HUDEP-2 (cell line): ENCODE measurements at regions not wholly inside any gene's neighbourhood (a gene's known extent, or its start where the extent isn't known, plus 50 kb on each side); places are given as distances from the start of the nearest gene placed in this dataset.

ENCODE experiments used
- DNase-seq, 76 experiments: peaks; one replicate each; lab custom pipeline; 2025; ENCODE audit not compliant: unreplicated experiment in 76 of 76; lab: John Stamatoyannopoulos, UW

DNA sequence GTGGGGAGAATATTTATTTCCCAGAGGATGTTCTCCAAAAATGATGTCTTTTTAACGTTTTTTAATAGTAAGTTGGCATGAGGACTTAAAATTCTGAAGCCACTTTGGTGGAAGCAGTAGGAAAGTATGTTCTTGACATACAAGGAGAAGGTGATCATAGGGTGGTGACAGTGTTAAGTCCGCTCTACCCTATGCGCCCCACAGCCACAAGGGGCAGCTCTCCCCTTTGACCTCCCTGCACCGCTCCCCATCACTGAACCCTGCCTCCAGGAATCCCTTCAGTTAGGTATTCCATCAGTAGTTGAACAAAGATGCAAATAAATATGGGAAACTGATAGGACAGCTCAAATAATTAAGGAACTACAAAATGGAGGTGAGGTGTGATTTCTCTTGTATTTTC, 111.4 kb downstream of the PLEKHG1 start:
- DNase-seq = no peak

- no peak for DNase-seq
Observed at GRCh38 chr6:150711584-150712504, 112.2 kb downstream of the PLEKHG1 start.

DNA sequence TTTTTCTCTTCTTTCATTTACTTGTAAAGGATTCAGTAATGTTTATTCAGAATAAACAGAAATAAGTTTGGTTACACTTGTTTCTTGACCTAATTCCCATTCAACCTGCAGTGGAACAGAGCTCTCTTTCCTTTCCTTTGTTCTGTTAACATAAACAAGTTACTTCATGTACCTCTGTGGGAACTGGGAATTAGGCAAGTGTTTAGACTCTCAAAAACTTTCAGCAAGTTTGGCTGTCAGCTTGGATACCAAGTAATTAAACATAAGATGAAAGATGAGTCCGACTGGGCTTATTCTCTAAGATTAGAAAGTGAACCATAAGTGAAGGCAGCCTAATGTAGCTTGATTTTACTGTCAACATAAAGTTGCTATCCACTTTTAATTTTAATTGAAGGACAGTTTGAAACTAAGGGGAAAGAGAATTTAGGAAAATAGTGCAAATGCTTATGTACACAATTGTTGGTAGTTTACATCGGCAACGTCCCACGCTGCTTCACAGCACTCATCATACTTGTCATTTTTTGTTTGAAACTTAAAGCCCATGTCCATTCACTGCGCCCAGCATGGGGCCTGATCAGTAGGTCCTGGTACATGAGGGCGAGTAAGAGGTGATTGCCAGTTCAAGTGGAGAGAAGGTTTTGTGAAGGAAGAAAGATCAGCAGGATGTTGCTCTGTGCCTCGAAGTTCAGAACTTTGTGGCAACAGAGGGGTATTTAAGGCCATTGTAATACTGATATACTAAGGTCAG, 113.0 kb downstream of the PLEKHG1 start:
- DNase-seq = no peak

- DNase-seq = no peak
Observed at GRCh38 chr6:150713487-150713886, 113.8 kb downstream of the PLEKHG1 start.

GRCh38 chr6:150713931-150714330, 114.2 kb downstream of the PLEKHG1 start:
- no peak for DNase-seq

GRCh38 chr6:150715133-150715532, 115.4 kb downstream of the PLEKHG1 start:
- no peak for DNase-seq

- no peak for DNase-seq
Observed at GRCh38 chr6:150717419-150717818, 117.7 kb downstream of the PLEKHG1 start.

- DNase-seq = no peak
Observed at GRCh38 chr6:150719099-150719766, 119.5 kb downstream of the PLEKHG1 start.

GRCh38 chr6:150719831-150720230, 120.1 kb downstream of the PLEKHG1 start:
- DNase-seq = no peak

GRCh38 chr6:150720774-150721233, 121.1 kb downstream of the PLEKHG1 start:
- no peak for DNase-seq

DNA sequence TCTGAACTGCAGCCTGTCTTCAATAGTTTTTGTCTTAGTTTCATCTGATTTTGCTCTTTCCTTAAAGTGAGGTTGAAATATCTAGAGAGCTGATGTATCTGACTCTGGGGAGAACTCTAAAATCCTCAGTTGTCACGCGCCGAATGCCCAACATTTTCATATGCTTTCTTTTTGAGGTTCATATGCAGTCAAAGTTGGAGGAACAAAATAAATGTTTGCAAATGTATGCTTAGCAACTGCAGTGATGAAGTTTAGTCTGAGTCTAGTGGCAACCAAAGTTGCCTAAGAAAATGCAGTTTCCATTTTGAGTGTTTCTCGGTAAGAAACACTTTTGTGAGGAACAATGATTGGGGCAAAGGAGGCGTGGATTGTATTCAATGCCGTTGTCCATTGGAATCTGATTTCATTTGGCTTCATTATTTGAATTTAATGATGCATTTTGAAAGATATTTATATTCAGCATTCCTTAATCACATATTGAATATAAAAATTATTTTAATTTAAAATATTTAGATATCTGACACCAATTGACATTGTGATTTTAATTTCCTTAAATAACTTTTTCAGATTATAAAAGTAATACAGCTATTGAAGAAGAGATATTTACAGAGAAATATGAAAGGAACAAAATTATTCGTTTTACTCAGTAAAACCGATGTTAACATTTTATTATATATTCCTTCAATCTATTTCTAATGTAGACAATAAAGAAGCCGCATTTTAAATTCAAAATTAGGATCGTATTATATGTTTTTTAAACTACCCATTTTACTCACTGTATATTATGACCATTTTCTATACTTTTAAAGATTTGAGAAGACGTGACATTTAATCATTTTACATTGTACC, 122.0 kb downstream of the PLEKHG1 start:
- no peak for DNase-seq

DNA sequence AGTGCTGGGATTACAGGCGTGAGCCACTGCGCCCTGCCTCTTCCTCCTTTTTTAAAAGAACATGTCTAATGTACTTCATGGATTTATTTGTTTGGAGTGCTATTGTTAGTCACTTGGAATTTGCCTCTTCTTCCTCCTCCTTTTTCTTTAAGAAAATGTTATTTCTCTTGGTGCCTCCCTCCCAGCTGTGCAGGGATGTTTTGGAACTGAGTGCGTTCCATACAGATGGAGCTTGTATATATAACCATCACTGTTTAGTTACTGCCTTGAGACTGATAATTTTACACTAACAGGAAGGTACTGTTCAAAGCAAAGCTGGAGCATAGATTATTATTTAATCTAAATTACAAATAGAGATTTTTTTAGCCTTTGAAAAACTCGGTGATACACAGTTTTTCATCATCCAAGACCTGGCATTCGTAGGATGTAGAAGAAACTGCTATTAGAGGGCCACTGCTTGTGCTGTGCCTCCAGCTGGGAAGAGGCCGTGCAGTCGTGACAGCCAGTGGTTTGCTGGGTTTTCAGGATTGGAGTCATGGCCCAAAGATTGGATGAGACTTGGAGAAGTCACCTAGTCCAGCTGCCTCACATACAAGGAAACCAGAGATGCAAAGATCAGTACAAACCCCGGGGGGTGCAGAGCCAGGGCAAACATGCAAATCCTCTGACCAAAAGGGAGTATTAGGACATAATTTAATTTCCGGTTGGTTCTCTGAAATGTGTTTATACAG, 123.1 kb downstream of the PLEKHG1 start:
- DNase-seq = no peak

DNA sequence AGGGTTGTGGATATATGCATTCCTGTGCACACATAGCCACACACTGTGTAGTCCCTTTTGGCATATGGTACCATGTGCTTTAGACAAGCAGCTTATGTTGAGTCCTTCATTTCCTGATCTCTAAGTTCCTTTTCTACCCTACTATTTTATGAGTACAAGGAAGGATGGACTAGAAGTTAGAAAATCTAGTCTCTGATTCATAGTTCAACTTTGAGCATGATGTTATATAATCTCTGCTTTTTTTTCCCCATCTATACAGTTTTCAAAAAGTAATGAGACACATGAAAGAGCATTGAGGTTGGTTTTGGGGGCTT, 123.6 kb downstream of the PLEKHG1 start:
- no peak for DNase-seq

- no peak for DNase-seq
Observed at GRCh38 chr6:150723857-150724256, 124.2 kb downstream of the PLEKHG1 start.

- DNase-seq = no peak
Observed at GRCh38 chr6:150725795-150726194, 126.1 kb downstream of the PLEKHG1 start.

DNA sequence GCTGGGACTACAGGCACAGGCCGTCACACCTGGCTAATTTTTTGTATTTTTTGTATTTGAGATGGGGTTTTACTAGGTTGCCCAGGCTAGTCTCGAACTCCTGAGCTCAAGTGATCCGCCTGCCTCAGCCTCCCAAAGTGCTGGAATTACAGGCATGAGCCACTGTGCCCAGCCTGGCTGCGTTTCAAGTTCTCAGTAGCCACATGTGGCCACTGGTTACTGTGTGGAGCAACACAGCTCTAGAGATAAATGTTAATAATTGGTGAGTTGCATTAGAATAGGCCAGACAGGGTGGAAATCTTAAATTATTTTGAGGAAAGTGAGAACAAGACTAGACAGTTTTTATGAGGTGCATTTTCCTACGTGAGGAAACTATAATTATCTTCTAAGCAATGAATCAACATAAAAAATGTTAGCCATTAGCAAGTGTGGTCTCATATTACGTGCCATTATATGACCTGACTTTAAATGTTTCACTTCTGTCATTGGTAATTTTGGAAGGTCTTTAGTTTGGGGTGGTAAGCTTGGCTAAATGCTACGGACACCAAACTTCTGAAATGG, 129.6 kb downstream of the PLEKHG1 start:
- DNase-seq = no peak

GRCh38 chr6:150730801-150731457, 131.2 kb downstream of the PLEKHG1 start:
- no peak for DNase-seq

DNA sequence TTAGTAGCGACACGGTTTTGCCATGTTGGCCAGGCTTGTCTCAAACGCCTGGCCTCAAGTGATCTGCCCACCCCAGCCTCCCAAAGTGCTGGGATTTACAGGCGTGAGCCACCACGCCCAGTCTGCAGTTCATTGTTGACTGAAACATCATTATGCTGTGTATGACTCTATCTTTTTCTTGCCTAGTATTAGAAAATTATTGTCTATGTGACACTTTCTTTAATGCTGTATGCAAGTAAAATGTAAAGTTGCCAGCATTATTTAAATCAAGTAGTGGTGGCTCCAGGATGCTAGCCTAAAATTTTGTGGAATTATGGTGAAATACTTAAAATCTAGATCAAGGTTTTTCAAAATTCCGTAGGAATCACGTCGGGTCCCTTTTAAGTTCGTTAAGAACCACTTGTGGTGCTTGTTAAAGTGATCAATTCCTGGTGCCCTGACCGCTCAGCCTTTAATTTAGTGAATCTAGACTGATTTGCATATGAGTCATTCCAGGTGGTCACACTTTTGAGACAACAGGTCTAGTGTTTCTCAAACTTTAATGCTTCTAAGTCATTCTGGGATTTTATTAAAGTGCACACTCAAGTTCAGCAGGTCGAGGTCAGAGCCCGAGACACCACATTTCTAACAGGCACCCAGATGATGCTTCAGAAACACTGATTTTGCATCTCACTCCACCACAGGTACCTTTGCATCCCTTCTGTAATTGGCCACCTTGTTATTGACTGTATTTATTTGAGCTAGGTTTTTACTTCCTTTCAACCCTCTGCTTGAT, 132.6 kb upstream of the MTHFD1L start:
- no peak for DNase-seq
